Tibial nerve (tissue), 3 donors: ENCODE measurements at regions not wholly inside any gene's neighbourhood (a gene's known extent, or its start where the extent isn't known, plus 50 kb on each side); places are given as distances from the start of the nearest gene placed in this dataset.

Experiments used
- POLR2A ChIP-seq, 2 donors: fragments of 450-650 bp; IDR thresholded peaks; one replicate each; pipeline ENCODE4 v1.6.1; 2017; ENCODE audit warnings: antibody characterized with exemption in 2 of 2, mild to moderate bottlenecking in 2 of 2, moderate library complexity in 2 of 2
- TF ChIP-seq, protein P1 (sequence below), 5 experiments: fragments of 200-600 bp in 3 of 5; fragments of 450-650 bp in 2 of 5; sonication (generic) in 3 of 5; IDR thresholded peaks; one replicate each; pipeline ENCODE4 v1.5.1; 2016 to 2019; ENCODE audit warnings: antibody characterized with exemption in 5 of 5, mild to moderate bottlenecking in 3 of 5, moderate library complexity in 2 of 5

DNA sequence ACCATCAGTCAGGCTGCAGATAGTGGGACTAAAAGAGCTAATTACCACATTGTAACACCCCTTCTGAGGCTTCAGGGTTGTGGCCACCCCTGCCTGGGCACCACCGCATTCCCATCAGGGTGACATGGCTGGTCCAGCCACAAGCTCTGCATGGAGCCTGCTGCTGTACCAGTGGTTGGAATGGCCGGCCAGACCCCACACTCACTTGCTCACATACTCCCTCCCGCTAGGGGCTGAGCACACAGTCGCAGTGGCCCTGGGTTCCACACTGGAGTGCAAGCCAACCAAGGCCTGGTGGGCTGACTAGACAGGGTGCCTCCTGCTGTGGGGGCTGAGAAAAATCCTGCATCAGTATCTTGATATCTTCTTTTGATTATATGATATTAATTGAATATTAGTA lies 182.8 kb upstream of the STK17B start:
- TF ChIP-seq, protein P1, sequence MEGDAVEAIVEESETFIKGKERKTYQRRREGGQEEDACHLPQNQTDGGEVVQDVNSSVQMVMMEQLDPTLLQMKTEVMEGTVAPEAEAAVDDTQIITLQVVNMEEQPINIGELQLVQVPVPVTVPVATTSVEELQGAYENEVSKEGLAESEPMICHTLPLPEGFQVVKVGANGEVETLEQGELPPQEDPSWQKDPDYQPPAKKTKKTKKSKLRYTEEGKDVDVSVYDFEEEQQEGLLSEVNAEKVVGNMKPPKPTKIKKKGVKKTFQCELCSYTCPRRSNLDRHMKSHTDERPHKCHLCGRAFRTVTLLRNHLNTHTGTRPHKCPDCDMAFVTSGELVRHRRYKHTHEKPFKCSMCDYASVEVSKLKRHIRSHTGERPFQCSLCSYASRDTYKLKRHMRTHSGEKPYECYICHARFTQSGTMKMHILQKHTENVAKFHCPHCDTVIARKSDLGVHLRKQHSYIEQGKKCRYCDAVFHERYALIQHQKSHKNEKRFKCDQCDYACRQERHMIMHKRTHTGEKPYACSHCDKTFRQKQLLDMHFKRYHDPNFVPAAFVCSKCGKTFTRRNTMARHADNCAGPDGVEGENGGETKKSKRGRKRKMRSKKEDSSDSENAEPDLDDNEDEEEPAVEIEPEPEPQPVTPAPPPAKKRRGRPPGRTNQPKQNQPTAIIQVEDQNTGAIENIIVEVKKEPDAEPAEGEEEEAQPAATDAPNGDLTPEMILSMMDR (IDR thresholded peaks at IDR 0.05): no peak
- TF ChIP-seq POLR2A (IDR thresholded peaks at IDR 0.05): no peak
